ENCODE measurements at regions not wholly inside any gene's neighbourhood (a gene's known extent, or its start where the extent isn't known, plus 50 kb on each side); places are given as distances from the start of the nearest gene placed in this dataset.

DNA sequence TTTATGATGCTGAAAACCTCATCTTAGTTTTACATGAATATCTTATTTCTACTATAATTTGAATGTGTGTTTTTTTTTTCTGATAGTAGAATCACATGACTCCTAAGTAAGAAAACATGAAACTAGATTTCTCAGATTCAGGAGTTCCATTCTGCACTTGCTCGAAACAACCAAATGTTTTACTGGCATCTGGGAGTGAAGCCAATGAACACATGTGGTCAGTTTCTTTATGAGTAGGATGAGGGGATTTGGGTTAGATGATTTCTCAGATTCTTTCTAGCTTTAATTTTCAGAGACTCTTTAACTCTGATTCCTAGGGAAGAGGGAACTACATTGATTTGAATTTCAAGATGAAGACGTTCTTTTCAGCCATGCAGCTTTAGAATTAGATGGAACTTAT lies 225.0 kb upstream of the NT5C1B start:
- DNase-seq (ENCODE audit: low read depth), result no peak
- in situ Hi-C loops (cut with HindIII; ENCODE audit: low pct_unique_long_range_greater_than_20kb, low sequenced_read_pairs), result no loop called here

DNA sequence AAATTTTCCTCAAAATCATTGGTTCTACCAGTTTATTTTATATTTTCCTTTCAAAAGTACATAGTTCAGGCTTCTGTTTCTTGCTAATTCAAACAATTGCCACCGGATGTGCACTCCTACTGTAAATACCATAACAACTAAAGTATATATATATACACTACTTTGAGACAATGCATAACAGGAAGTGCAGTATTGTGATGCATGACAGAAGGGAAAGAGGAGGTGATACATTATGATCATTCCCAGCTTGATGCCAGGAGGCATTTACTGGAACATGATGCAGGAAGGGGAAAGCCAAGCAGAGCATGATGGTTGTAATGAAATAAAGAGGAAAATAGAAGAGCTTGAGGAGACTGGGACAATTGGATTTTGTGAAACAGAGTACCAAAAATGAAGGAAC lies 215.2 kb upstream of the NT5C1B start:
- in situ Hi-C loops (cut with HindIII; ENCODE audit: low pct_unique_long_range_greater_than_20kb, low sequenced_read_pairs), result no loop called here
- no peak for DNase-seq (ENCODE audit: low read depth)

DNA sequence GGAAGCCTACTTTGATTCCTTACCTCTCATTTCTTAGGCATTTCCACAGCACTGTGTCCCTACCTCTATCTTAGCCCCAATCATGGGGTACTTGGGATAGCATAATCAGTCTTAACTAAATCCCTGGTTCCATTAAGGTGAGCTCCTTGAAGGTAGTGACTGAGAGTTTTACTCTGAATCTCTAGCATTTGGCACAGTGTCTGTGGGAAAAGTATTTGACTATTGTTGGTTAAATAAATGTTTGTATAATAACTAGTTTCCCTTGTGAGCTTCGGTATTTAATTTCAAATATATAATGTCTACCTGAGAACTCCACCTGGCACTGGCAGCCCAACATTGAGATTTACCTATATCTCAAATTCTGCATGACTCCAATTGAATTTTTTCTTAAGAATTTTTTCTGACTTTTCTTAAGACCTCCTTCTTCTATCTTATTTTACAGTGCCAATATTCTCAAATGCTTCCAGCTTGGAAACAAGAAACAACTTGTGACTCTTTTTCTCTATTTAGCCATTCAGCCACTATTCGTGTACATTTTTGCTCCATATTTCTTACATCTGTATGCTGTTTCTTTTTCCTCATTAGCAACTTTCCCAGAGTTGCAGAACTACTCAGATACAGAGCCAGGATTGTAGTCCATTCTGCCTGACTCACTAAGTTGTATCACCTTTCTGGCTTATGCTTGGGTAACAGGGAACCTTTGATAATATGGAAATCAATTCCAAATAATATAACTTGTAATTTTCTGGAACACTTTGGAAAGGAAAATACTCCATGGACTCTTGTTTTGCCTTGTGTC lies 214.0 kb upstream of the NT5C1B start:
- in situ Hi-C loops (cut with HindIII; ENCODE audit: low pct_unique_long_range_greater_than_20kb, low sequenced_read_pairs), result no loop called here
- no peak for DNase-seq (ENCODE audit: low read depth)

DNA sequence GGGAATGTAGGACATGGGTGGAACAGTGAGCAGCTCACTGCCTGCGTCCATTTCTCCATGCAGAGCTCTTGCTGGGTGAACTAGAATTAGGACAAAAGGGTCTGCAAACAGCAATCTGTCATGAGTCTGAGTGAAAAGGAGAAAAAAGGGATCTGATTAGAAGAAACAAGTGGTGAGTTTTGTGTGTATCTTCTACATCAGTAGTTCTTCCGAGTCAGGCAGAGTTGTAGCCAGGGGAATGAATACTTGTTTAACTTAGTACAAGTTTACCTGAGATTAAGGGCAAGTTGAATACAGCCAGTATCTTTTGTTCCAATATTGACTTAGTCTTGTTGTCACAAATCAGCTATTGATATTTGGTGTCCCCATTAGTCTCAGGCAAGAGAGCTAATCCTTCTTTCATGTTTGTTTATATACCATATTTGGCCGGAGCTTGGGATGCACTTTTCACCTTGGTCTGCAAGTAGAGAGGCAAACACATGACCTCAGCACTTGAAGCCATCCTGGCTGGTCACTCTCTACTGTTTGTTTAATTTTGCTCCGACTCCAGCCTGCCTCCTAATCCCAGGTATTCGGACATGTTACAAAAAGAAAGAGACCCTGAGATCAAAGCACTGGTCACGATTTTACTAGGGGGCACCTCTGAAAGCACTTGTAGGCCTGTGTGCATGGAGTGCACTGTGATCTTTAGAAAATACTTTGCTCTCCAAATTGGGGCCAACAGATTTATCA lies 211.0 kb upstream of the NT5C1B start:
- no peak for DNase-seq (ENCODE audit: low read depth)
- in situ Hi-C loops (cut with HindIII; ENCODE audit: low pct_unique_long_range_greater_than_20kb, low sequenced_read_pairs), result no loop called here

DNA sequence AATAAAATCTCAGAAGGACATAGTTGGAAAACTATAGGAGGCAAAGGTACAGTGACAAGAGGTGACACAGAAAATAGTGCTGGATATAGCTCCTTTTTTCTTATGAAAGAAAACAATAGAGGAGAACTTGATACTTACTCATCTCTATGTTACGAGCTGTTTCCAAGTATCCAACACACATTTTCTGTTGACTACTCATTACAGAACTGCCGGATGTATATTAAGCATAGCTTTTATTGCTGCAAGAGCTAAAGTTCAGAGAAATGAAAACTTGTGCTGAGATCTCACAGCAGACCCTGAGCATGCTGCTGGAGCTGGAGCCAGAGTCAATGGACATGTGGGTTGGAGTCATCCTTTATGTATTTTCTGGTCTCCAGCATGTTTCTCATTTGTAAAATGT lies 210.0 kb upstream of the NT5C1B start:
- in situ Hi-C loops (cut with HindIII; ENCODE audit: low pct_unique_long_range_greater_than_20kb, low sequenced_read_pairs), result no loop called here
- no peak for DNase-seq (ENCODE audit: low read depth)

DNA sequence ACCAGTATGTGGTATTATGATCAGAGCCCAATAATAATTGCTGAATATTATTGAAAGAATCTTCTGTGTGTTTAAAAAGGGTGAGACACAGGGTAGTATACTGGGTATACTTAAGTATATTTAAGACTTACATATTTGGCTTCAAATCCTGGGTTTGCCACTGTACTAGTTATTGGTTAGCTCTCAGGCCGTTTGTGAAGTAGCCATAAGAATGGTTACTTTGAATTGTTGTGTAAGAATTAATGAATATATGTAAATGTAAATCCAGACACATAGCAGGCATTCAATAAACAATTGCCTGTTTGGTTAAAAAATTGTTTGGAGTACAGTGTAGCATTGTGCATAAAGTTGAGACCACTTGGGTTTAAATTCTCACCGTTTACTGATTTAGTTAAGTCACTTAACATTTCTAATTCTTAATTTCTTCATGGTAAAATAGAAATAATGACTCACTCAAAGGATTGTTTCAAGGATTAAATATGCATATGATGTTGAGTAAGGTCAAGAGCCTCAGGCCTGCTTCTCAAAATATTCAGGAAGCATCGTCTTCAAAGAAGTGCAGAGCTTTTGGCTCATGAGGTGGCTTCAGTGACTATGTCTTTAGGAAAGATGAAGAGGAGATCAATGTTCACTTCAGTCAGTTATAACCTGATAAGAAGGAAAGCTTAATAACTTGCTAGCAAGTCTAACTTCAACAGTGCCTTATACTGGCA lies 207.9 kb upstream of the NT5C1B start:
- in situ Hi-C loops (cut with HindIII; ENCODE audit: low pct_unique_long_range_greater_than_20kb, low sequenced_read_pairs), result no loop called here

DNA sequence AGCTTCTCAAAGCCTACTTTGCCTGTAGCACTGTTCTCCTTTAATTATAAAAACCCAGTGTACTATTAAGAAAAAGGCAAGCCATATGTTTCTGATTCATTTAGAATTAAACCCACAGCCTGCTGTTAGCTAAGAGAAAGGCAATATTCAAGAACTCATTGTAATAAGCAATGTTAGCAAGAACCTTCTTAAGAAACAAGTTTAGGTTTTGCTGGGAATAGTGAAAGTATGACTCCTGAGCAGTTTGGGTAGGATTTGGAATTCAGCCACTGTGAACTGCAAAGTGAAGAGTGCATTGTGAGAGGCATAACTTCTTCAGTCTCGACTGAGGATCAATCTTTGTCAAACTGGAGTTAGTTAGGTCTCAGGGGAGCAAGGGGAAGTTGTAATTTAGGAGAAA lies 206.5 kb upstream of the NT5C1B start:
- in situ Hi-C loops (cut with HindIII; ENCODE audit: low pct_unique_long_range_greater_than_20kb, low sequenced_read_pairs), result no loop called here
- DNase-seq (ENCODE audit: low read depth), result no peak

More for the DNA sequence above, 207.9 kb upstream of the NT5C1B start:
- DNase-seq (ENCODE audit: low read depth), result no peak

DNA sequence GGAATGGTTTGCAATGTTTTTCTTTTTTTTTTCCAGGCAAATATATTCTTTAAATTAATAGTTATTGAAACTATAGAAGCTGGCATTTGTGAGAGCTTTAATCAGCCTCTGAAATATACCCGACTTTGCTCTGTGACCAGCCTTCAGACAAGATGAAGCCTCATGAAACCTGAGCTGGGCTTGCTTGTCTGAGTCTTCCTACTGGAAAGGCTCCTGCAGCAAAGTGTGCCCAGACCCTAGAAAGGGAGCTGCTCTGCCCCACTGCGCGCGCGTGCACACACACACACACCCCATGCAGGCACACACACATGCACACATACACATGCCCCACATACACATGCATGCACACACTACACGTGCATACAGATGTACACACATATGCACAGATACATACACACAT lies 203.3 kb upstream of the NT5C1B start:
- in situ Hi-C loops (cut with HindIII; ENCODE audit: low pct_unique_long_range_greater_than_20kb, low sequenced_read_pairs), result no loop called here

DNA sequence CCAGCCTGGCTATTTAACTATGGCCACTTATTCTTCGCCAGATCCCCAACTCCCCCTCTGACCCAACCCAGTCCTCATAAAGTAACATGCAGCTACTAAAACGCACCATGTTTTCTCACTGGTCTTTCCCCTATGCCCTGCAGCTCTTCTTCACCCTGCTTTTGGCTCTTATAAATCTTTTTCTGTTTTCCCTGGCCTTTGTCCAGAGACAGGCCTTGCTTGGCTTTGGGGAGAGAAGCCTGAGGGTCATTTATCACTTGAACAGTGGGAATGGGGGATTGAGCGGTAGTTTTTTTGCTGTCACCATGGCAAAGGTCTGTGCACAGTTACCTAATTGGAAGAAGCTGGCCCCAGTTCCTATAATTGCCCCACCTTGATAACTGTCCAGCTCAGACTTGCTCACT lies 202.9 kb upstream of the NT5C1B start:
- peak; percentile 14 for DNase-seq (ENCODE audit: low read depth)
- in situ Hi-C loops (cut with HindIII; ENCODE audit: low pct_unique_long_range_greater_than_20kb, low sequenced_read_pairs), result no loop called here

More for the DNA sequence above, 203.3 kb upstream of the NT5C1B start:
- DNase-seq (ENCODE audit: low read depth), result no peak

DNA sequence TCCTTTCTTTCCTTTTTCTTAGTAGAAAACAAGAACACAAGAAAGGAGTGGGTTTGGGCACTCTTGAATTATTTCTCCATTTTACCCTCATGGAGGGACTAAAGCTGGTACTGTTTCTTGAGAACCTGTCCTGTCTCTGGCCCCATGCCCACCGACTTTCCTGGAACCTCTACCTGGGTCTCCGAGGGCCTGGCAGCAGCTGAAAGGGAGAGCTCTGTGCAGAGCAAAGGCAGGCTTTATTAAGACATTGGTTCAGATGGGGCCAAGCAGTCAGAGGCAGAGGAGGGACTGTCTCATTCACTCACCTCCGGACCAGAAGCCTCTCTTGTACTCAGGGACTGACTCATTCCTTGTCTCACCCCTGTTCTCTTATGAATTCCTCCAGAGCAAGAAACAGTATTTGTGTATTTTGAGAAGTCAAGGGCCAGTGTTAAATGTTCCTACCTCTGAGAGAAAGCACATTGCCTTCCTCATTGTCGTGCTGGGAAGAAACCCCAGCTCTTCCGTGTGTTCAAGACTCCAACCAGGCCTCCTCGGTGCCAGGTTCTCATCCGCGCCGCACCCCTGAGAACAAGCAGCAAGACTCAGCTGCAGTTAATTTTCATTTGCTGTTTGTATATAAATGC lies 201.9 kb upstream of the NT5C1B start:
- in situ Hi-C loops (cut with HindIII; ENCODE audit: low pct_unique_long_range_greater_than_20kb, low sequenced_read_pairs), result no loop called here
- no peak for DNase-seq (ENCODE audit: low read depth)

DNA sequence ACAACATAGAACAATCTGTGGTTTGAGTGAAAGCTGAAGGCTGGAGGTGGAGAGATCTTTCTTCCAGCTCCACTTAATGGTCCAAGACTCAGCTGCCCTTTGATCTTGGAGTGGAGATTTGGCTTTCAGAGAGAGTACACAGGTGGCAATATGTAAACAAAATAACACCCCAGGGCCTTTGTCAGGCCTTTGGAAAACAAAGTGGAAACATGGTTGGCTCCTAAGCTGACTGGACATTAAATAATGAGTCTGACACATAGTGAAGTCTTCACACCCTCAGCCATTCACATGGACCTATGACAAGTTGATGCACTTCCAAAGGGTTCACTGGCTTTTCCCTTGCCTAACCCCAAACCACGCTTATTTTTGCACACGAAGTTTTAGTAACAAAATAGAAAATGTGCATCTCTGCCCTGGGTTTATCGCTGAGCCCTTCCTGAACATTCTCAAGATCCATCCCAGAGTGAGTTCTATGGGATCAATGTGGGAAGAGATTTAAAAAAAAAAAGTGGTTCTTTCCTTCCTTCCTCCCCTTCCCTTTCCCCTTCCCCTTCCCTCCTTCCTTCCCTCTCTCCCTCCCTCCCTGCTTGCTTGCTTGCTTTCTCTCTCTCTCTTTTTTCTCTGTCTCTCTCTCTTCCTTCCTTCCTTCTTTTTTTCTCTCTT lies 201.3 kb upstream of the NT5C1B start:
- peak; percentile 11 for DNase-seq (ENCODE audit: low read depth)
- in situ Hi-C loops (cut with HindIII; ENCODE audit: low pct_unique_long_range_greater_than_20kb, low sequenced_read_pairs), result no loop called here

DNA sequence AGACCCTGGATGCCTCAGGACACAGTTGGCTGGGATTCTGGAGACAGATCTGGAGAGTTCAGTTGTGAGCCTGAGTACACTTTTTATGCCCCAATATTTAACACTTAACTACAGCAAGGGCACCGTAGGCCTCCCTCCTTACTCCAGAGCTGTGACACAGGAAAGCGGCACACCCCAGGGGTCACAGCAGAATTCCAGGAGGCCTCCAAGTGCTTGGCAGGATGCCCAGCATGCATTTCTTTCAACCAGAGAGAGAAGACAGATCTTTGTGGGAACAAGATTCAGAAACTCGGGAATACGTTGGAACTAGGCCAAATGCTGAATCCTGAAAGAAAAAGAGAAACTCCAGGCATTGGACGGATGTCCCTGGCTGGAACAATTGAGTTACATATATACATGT lies 199.2 kb upstream of the NT5C1B start:
- in situ Hi-C loops (cut with HindIII; ENCODE audit: low pct_unique_long_range_greater_than_20kb, low sequenced_read_pairs), result no loop called here

DNA sequence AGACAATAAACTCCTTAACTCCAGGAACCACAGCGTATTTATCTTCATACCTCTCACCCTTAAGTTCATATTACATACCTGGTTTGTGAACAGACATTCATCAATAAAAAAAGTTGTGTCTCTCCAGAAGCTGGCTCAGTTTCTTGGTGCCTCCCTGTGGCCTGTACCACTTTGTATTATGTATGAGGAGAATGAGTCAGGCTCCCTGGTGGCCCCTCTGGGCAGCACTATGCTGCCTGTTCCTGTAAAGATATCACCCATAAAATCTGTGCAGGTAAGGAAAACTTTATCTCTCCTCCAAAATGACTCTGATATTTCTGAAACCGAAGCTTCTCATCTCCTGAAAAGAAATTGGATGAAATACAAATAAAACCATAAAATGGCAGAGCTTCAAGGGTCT lies 198.4 kb upstream of the NT5C1B start:
- in situ Hi-C loops (cut with HindIII; ENCODE audit: low pct_unique_long_range_greater_than_20kb, low sequenced_read_pairs), result no loop called here
- DNase-seq (ENCODE audit: low read depth), result no peak

More for the DNA sequence above, 199.2 kb upstream of the NT5C1B start:
- peak; percentile 54 for DNase-seq (ENCODE audit: low read depth)

DNA sequence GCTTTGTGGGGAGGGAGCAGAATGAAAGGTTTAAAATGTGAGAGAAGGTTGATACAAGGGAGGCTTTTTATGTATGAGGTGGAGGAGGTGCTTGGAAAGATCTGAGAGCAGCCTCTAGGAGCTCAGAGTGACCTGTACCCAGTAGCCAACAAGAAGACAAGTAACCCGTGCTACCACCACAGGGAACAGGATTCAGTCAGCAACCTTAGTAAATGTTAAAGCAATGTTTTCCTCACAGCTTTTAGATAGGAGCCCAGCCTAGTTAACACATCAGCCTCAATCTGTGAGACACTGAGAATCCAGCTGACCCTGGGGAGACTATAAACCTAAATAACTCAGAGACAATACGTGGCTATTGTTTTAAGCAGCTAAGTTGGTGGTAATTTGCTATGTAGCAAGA lies 194.9 kb upstream of the NT5C1B start:
- no peak for DNase-seq (ENCODE audit: low read depth)
- in situ Hi-C loops (cut with HindIII; ENCODE audit: low pct_unique_long_range_greater_than_20kb, low sequenced_read_pairs), result no loop called here

DNA sequence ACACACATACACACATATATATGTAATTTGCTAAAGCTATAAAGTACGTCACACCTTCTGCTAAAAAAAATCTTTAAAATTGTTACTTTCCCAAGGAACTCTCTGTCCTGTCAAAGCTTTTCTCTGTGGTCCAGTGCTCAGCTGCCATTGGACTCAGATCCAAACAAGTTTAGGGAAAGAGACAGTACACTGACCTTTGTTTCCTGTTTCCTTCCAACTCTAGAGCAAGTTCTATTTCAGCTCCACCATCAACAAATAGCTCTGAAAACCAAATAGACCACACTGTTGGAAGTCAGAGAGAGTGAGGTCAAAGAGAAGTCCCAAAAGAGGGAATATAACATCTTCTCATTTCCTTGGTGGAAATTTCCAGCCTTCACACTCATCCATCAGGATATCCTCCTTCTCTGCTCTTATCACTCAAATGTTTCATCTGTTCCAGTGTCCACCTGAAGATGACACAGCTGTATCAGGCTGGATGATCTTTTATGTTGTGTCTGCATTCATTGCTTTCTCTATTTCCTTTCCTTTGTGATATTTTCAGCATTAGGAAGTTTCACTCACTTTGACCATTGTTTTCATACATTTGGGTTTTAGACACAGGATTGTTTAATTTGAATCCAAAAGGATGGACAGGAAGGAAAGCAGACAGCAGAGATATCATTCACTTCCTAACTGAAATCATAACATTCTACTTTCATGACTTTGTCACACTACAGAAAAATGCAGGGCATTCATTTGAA lies 192.3 kb upstream of the NT5C1B start:
- DNase-seq (ENCODE audit: low read depth), result no peak
- in situ Hi-C loops (cut with HindIII; ENCODE audit: low pct_unique_long_range_greater_than_20kb, low sequenced_read_pairs), result no loop called here

DNA sequence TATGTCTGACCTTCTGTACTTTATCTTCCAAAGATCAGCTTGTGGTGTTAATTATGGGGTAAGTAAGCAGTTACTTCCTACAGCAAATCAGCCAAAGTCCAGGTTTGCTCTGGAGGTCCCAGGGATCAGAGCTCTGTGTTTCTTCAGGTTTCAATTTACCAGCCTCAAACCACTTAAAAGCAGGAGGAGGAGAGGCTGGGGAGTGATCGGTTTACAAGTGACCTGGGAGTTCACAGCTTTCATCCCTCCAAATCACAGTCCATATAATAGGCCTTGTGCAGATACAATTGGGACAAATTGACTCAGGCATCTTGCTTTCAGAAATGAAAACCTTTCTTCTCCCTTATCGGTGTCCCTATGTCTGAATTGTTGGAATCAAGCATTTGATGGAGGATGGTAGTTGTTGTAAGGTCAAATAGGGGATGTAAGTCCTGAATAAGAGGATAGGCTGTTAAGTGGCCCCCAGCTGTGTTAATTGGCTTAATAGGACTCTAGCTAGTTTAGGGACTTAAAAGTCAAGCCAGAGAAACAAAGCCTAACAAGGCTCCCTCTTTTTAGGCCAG lies 188.0 kb upstream of the NT5C1B start:
- DNase-seq (ENCODE audit: low read depth), result no peak
- in situ Hi-C loops (cut with HindIII; ENCODE audit: low pct_unique_long_range_greater_than_20kb, low sequenced_read_pairs), result no loop called here

DNA sequence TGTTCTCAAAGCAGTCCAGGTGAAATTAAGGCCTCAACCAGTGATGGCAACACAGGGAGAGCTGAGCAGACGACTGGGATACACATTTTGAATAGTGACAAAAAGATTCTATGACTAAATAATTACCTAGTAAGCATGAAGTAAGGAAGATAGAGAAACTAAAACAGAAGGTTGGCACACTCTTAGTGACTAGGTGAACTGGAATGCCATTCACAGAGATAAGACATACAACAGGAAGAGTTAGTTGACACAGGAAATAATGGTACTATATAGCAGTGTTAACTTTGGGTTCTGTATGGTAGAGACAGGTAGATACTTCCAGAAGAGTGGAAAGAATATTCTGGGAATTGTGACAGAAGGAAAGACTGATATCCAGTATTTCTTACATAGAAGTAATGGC lies 181.8 kb upstream of the NT5C1B start:
- in situ Hi-C loops (cut with HindIII; ENCODE audit: low pct_unique_long_range_greater_than_20kb, low sequenced_read_pairs), result no loop called here
- DNase-seq (ENCODE audit: low read depth), result no peak

Data from Caki2 (cell line).